Stomach (tissue), 8 donors: ENCODE measurements at regions not wholly inside any gene's neighbourhood (a gene's known extent, or its start where the extent isn't known, plus 50 kb on each side); places are given as distances from the start of the nearest gene placed in this dataset.

Source experiments
- DNase-seq, 2 donors: peaks; one replicate each; pipeline versions ENCODE4 v3.0.0 to v3.0.0-alpha.2; 2013 to 2019
- H3K27ac ChIP-seq, 5 donors: fragments of 200-600 bp in 4 of 5; sonication (generic) in 4 of 5; one replicate each; pipeline ENCODE4 v1.5.1; 2013 to 2019; ENCODE audit warnings: mild to moderate bottlenecking in 1 of 5, moderate library complexity in 1 of 5
- H3K27me3 ChIP-seq, 3 donors: fragments of 200-600 bp; sonication (generic); one replicate each; pipeline ENCODE4 v1.5.1; 2017 to 2019; ENCODE audit warnings: mixed run types in 1 of 3
- H3K36me3 ChIP-seq, 4 donors: fragments of 200-600 bp; sonication (generic); 1 replicate in 3 of 4; 2 replicates in 1 of 4; pipeline ENCODE4 v1.5.1; 2016 to 2019
- H3K4me1 ChIP-seq, 4 donors: fragments of 200-600 bp; sonication (generic); one replicate each; pipeline ENCODE4 v1.5.1; 2016 to 2019
- H3K4me3 ChIP-seq, 4 donors: fragments of 200-600 bp; sonication (generic) in 3 of 4; one replicate each; pipeline ENCODE4 v1.5.1; 2016 to 2019; ENCODE audit warnings: mild to moderate bottlenecking in 1 of 4
- H3K9me3 ChIP-seq, 4 donors: fragments of 200-600 bp; sonication (generic); one replicate each; pipeline ENCODE4 v1.5.1; 2016 to 2019
- EP300 ChIP-seq: sonication (generic); formaldehyde crosslinking; IDR thresholded peaks from one replicate; pipeline ENCODE4 v1.6.1; 2017; ENCODE audit warnings: antibody characterized with exemption
- POLR2A ChIP-seq, 4 donors: fragments of 450-650 bp; IDR thresholded peaks; one replicate each; pipeline ENCODE4 v1.6.1; 2016; ENCODE audit warnings: antibody characterized with exemption in 4 of 4, control low read depth in 2 of 4, mild to moderate bottlenecking in 1 of 4, moderate library complexity in 1 of 4
- POLR2AphosphoS5 ChIP-seq, 3 donors: sonication (generic); formaldehyde crosslinking; IDR thresholded peaks; one replicate each; pipeline ENCODE4 v1.6.1; 2016; ENCODE audit warnings: antibody characterized with exemption in 3 of 3
- WGBS, 5 donors: extraction: QIAGEN DNeasy Blood & Tissue Kit in 3 of 5; methylation state at CpG; one replicate each; pipeline versions ENCODE4 v1.1.5 to v1.1.7; 2013 to 2018; 5-methylcytosine and 5-hydroxymethylcytosine counted together
- intact Hi-C: fragments of 100-400 bp; cut with DNase I; formaldehyde crosslinking; loops from one replicate; pipeline ENCODE4 v1.15.1; 2023; ENCODE audit warnings: low total_unique reads
- TF ChIP-seq, protein P1 (sequence below), 7 experiments: fragments of 450-650 bp in 4 of 7; fragments of 200-600 bp in 3 of 7; sonication (generic) in 3 of 7; IDR thresholded peaks; one replicate each; pipeline ENCODE4 v1.5.1; 2016 to 2019; ENCODE audit warnings: antibody characterized with exemption in 7 of 7, control low read depth in 2 of 7, mild to moderate bottlenecking in 1 of 7
- donor health status: healthy with polysubstance abuse.
- donor health status: Bipolar disorder and iron deficiency.
- donor health status: healthy.

DNA sequence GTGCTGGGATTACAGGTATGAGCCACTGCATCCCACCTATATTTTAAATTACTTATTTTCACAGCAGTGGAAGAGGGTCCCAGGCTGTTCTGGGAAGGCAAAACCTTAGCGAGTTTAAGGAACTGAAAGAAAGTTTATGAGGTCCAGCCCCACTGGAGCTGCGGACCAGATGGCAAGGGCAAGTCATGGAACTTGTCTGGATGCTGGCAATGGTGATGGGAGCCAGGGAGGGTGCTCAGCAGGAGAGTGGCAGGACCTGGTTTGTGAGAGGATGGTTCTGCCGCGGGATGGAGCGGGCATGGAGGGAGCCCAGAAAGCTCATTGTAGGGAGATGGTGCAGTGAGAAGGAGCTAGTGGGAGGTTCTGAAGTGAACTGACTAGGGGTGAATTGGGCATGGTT lies 50.6 kb upstream of the SLC45A1 start:
- Histone ChIP-seq H3K4me1 (no peaks in the 10 kb centered on the region), H3K9me3 (no peaks in the 10 kb centered on the region), H3K27me3 (no peaks in the 10 kb centered on the region), H3K36me3 (no peaks in the 10 kb centered on the region), H3K27ac (no peak overlapping the region), H3K4me3 (no peak overlapping the region)
- intact Hi-C loops = no loop called here
- no peak for DNase-seq
- 62 to 70% (median 66%) methylated on average over 5 of the region's 5 CpGs for WGBS, 5 donors
- TF ChIP-seq, protein P1, sequence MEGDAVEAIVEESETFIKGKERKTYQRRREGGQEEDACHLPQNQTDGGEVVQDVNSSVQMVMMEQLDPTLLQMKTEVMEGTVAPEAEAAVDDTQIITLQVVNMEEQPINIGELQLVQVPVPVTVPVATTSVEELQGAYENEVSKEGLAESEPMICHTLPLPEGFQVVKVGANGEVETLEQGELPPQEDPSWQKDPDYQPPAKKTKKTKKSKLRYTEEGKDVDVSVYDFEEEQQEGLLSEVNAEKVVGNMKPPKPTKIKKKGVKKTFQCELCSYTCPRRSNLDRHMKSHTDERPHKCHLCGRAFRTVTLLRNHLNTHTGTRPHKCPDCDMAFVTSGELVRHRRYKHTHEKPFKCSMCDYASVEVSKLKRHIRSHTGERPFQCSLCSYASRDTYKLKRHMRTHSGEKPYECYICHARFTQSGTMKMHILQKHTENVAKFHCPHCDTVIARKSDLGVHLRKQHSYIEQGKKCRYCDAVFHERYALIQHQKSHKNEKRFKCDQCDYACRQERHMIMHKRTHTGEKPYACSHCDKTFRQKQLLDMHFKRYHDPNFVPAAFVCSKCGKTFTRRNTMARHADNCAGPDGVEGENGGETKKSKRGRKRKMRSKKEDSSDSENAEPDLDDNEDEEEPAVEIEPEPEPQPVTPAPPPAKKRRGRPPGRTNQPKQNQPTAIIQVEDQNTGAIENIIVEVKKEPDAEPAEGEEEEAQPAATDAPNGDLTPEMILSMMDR (IDR thresholded peaks at IDR 0.05) = no peak
- no peak for TF ChIP-seq POLR2AphosphoS5 (IDR thresholded peaks at IDR 0.05)
- TF ChIP-seq POLR2A (IDR thresholded peaks at IDR 0.05) = no peak
- TF ChIP-seq EP300 = no peak

DNA sequence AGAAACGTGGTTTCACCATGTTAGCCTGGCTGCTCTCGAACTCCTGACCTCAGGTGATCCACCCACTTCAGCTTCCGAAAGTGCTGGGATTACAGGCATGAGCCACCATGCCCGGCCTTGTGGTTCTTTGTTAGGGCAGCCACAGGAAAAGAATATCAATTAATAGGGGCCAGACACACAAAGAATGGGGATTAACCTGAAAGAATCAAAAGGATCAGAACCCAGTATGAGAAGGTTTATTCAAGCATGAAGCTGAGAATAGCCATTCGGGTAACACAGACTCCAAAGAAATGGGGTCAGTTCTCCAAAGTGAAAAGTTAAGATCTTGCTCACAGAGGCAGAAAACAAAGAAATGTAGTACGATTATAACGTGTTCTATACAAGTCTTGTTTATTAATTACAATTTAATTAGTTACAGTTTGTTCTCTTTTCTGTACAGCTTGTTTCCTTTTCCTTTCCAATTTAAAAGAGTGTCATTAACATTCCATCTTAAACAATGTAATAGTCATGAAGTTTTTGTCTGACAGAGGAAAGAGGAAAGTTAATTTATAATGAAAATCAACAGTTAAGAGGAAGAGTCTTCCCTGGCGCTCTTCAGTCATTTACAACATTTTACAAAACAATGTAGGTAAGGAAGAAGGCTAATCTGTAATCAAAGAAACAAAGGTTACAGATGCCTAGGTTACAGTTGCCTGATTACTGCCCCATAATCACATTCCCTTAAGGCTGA lies 51.3 kb upstream of the SLC45A1 start:
- 58 to 66% (median 64%) methylated on average over 8 of the region's 8 CpGs for WGBS, 5 donors

DNA sequence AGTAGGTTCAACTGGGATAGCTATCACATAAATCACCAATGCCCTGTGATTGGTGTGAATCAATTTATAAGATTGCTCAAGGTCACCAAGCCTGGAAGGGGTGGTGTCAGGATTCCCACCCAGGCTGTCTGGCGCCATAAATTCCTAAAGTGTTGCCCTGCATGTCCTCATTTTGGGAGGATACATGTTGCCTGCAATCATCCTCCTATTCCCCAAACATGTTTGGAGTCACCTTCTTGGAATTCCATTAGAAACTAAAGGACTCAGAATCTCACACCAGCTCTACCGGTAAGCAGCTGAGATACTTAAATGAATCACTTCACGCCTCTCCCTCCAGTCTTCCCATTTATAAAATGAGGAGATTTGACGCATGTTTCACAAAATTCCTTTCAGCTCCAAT lies 54.1 kb upstream of the SLC45A1 start:
- Histone ChIP-seq H3K9me3 (no peaks in the 10 kb centered on the region), H3K27me3 (no peaks in the 10 kb centered on the region), H3K27ac (no peak overlapping the region), H3K4me1 (peaks cover 0 to 18% (median 14%) of the 10 kb centered on the region in 4 donors), H3K36me3 (no peaks in the 10 kb centered on the region), H3K4me3 (no peak overlapping the region)
- no peak for DNase-seq
- TF ChIP-seq, protein P1 (IDR thresholded peaks at IDR 0.05) = no peak
- TF ChIP-seq EP300 = no peak
- no peak for TF ChIP-seq POLR2AphosphoS5 (IDR thresholded peaks at IDR 0.05)
- no peak for TF ChIP-seq POLR2A (IDR thresholded peaks at IDR 0.05)
- WGBS, 5 donors = 93 to 100% (median 96%) methylated on average over 4 of the region's 4 CpGs
- intact Hi-C loops = no loop called here

More for the DNA sequence above, 51.3 kb upstream of the SLC45A1 start:
- Histone ChIP-seq H3K4me1 (no peaks in the 10 kb centered on the region), H3K4me3 (no peak overlapping the region), H3K27me3 (no peaks in the 10 kb centered on the region), H3K9me3 (no peaks in the 10 kb centered on the region), H3K36me3 (no peaks in the 10 kb centered on the region), H3K27ac (no peak overlapping the region)
- intact Hi-C loops = no loop called here
- TF ChIP-seq POLR2AphosphoS5 (IDR thresholded peaks at IDR 0.05) = no peak
- no peak for DNase-seq

DNA sequence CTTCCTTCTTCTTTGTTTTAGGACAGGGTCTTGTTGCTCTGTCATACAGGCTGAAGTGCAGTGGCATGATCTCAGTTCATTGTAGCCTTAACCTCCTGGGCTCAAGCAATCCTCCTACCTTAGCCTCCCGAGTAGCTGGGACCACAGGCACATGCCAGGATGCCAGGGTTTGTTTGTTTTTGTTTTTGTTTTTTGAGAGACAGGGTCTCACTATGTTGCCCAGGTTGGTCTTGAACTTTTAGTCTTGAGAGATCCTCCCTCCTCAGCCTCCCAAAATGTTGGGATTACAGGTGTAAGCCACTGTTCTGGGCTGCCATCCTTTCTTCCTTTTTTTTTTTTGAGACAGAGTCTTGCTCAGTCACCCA lies 56.5 kb upstream of the SLC45A1 start:
- 62 to 90% (median 87%) methylated on average over 1 of the region's 1 CpG for WGBS, 5 donors
- no peak overlapping the region for H3K27ac ChIP-seq
- TF ChIP-seq POLR2AphosphoS5 (IDR thresholded peaks at IDR 0.05) (no peak), EP300 (no peak), POLR2A (IDR thresholded peaks at IDR 0.05) (no peak)
- TF ChIP-seq, protein P1 (IDR thresholded peaks at IDR 0.05) = no peak
- H3K4me3 ChIP-seq = no peak overlapping the region
- DNase-seq = no peak
- H3K27me3 ChIP-seq = no peaks in the 10 kb centered on the region
- H3K9me3 ChIP-seq = no peaks in the 10 kb centered on the region
- H3K4me1 ChIP-seq = peaks cover 15 to 33% (median 24%) of the 10 kb centered on the region in 4 donors
- H3K36me3 ChIP-seq = no peaks in the 10 kb centered on the region
- intact Hi-C loops = no loop called here
